ENCODE measurements at regions not wholly inside any gene's neighbourhood (a gene's known extent, or its start where the extent isn't known, plus 50 kb on each side); places are given as distances from the start of the nearest gene placed in this dataset.

GRCh38 chr2:18105929-18106328, 227.5 kb downstream of the KCNS3 start:
- DNase-seq (ENCODE audit: low read depth), result no peak
- no peak overlapping the region for H3K4me3 ChIP-seq (ENCODE audit: control insufficient read depth, low read depth, low read length)

GRCh38 chr2:18104595-18105224, 226.2 kb downstream of the KCNS3 start:
- H3K4me3 ChIP-seq (ENCODE audit: control insufficient read depth, low read depth, low read length), result no peak overlapping the region
- no peak for TF ChIP-seq CTCF (conservative IDR thresholded peaks at IDR 0.05; ENCODE audit: control insufficient read depth, insufficient read depth, low read depth, low read length)
- DNase-seq (ENCODE audit: low read depth), result no peak

More at GRCh38 chr2:18105929-18106328, 227.5 kb downstream of the KCNS3 start:
- no peak for TF ChIP-seq CTCF (conservative IDR thresholded peaks at IDR 0.05; ENCODE audit: control insufficient read depth, insufficient read depth, low read depth, low read length)

GRCh38 chr2:18096836-18097405, 218.5 kb downstream of the KCNS3 start:
- no peak for TF ChIP-seq CTCF (conservative IDR thresholded peaks at IDR 0.05; ENCODE audit: control insufficient read depth, insufficient read depth, low read depth, low read length)
- no peak for DNase-seq (ENCODE audit: low read depth)
- H3K4me3 ChIP-seq (ENCODE audit: control insufficient read depth, low read depth, low read length), result no peak overlapping the region

- no peak for TF ChIP-seq CTCF (conservative IDR thresholded peaks at IDR 0.05; ENCODE audit: control insufficient read depth, insufficient read depth, low read depth, low read length)
- H3K4me3 ChIP-seq (ENCODE audit: control insufficient read depth, low read depth, low read length), result no peak overlapping the region
- no peak for DNase-seq (ENCODE audit: low read depth)
These were observed 215.8 kb downstream of the KCNS3 start for GRCh38 chr2:18094277-18094676.

- no peak for TF ChIP-seq CTCF (conservative IDR thresholded peaks at IDR 0.05; ENCODE audit: control insufficient read depth, insufficient read depth, low read depth, low read length)
- H3K4me3 ChIP-seq (ENCODE audit: control insufficient read depth, low read depth, low read length), result no peak overlapping the region
- DNase-seq (ENCODE audit: low read depth), result no peak
These were observed 214.7 kb downstream of the KCNS3 start for GRCh38 chr2:18093196-18093595.

GRCh38 chr2:18092760-18093159, 214.3 kb downstream of the KCNS3 start:
- H3K4me3 ChIP-seq (ENCODE audit: control insufficient read depth, low read depth, low read length), result no peak overlapping the region
- no peak for TF ChIP-seq CTCF (conservative IDR thresholded peaks at IDR 0.05; ENCODE audit: control insufficient read depth, insufficient read depth, low read depth, low read length)
- DNase-seq (ENCODE audit: low read depth), result no peak

Data from fibroblast of mammary gland (primary cell).